ENCODE measurements at regions not wholly inside any gene's neighbourhood (a gene's known extent, or its start where the extent isn't known, plus 50 kb on each side); places are given as distances from the start of the nearest gene placed in this dataset.

DNA sequence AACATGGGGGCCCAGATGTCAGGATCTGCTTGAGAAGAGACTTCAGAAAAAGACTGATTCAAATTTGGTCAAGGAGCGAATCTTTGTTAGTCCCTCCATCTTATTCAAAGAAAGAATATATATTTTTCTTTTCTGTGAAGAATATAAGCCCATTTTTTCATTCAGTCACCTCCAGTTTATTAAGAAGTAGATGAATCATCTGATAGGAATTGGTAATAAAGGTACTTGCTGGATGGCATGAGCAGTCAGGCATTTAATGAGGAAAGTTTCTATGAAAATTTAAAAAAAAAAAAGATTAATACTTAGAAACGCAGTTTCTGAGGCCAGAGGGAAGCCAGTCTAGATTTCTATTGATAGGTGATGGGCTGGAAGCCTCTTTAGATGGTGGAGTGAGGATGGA lies 373.1 kb upstream of the SMC2 start:
- no TSS peak for BruUV-seq (replicated peaks)
- H3K27me3 ChIP-seq (ENCODE audit: insufficient read depth, low read length), result no peaks in the 10 kb centered on the region
- RAD21 ChIA-PET (ENCODE audit: low non-redundant PET in 1 of 2, low total read pairs in 2 of 2, uncharacterized antibody in 2 of 2, unreplicated experiment in 2 of 2), result no interaction called here
- DNase-seq (ENCODE audit: low read depth, low spot score) (no peak), ATAC-seq (no peak)
- no peak overlapping the region for H3K4me3 ChIP-seq (replicated peaks in 1 of 2; ENCODE audit: low read depth in 1 of 2, low read length in 2 of 2)
- no peaks in the 10 kb centered on the region for H3K36me3 ChIP-seq (ENCODE audit: control insufficient read depth in 1 of 2, insufficient read depth in 2 of 2, low read length in 2 of 2)
- POLR2A ChIA-PET, result no interaction called here
- H3K4me2 ChIP-seq (ENCODE audit: low read length), result no peak overlapping the region
- CTCF ChIA-PET, result no interaction called here
- no peak for TF ChIP-seq SIN3A (IDR thresholded peaks at IDR 0.05; ENCODE audit: low read depth)
- TF ChIP-seq SP1 (IDR thresholded peaks at IDR 0.05; ENCODE audit: low read depth), result no peak
- no peak for TF ChIP-seq EGR1 (IDR thresholded peaks at IDR 0.05; ENCODE audit: low read depth)
- no peak for TF ChIP-seq CBX3 (IDR thresholded peaks at IDR 0.05; ENCODE audit: low read depth)
- TF ChIP-seq, protein P1, sequence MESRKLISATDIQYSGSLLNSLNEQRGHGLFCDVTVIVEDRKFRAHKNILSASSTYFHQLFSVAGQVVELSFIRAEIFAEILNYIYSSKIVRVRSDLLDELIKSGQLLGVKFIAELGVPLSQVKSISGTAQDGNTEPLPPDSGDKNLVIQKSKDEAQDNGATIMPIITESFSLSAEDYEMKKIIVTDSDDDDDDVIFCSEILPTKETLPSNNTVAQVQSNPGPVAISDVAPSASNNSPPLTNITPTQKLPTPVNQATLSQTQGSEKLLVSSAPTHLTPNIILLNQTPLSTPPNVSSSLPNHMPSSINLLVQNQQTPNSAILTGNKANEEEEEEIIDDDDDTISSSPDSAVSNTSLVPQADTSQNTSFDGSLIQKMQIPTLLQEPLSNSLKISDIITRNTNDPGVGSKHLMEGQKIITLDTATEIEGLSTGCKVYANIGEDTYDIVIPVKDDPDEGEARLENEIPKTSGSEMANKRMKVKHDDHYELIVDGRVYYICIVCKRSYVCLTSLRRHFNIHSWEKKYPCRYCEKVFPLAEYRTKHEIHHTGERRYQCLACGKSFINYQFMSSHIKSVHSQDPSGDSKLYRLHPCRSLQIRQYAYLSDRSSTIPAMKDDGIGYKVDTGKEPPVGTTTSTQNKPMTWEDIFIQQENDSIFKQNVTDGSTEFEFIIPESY (IDR thresholded peaks at IDR 0.05; ENCODE audit: extremely low read depth, insufficient replicate concordance, low read length), result no peak
- no peak for TF ChIP-seq ELF1 (IDR thresholded peaks at IDR 0.05; ENCODE audit: borderline replicate concordance, low read depth)
- intact Hi-C loops (cut with micrococcal nuclease), result no loop called here
- no peaks in the 10 kb centered on the region for H3K9me2 ChIP-seq (ENCODE audit: insufficient read depth)
- H3K9ac ChIP-seq (ENCODE audit: low read length), result no peak overlapping the region
- no peaks in the 10 kb centered on the region for H3K79me2 ChIP-seq (ENCODE audit: insufficient read depth, low read length)
- no peaks in the 10 kb centered on the region for H4K20me1 ChIP-seq (ENCODE audit: insufficient read depth)
- peaks cover 0 to 12% of the 10 kb centered on the region in 2 experiments; a peak in 2 of 4 replicates for H3K9me3 ChIP-seq (ENCODE audit: control insufficient read depth in 1 of 2, insufficient read depth in 1 of 2, low read depth in 1 of 2, low read length in 2 of 2)
- no peaks in the 10 kb centered on the region for H3K4me1 ChIP-seq (ENCODE audit: control insufficient read depth in 1 of 2, insufficient read depth in 2 of 2, low read length in 2 of 2)
- H2AFZ ChIP-seq (ENCODE audit: low read depth, low read length, poor library complexity, severe bottlenecking), result no peak overlapping the region
- no peak overlapping the region for H3K27ac ChIP-seq (ENCODE audit: low read depth, low read length)

DNA sequence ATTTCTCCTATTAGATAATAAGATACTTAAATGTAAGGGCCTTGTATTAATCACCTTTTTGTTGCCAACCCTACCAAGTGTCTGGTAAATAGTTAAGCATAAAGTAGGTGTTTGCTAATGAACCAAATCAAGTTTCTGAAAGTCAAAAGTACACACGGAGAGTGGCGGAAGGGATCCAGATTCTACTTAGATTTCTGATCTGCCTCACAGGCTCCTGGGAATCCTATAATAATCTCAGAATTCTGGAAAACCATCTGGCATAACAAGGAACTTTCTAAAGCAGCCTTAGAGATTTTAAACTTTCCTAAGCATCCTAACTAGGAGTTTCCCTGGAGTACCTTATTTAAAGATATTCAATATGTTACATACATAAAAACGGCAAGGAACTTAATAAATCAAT lies 363.2 kb upstream of the SMC2 start:
- Histone ChIP-seq H3K4me1 (ENCODE audit: control insufficient read depth in 1 of 2, insufficient read depth in 2 of 2, low read length in 2 of 2) (no peaks in the 10 kb centered on the region), H3K4me2 (ENCODE audit: low read length) (no peak overlapping the region), H3K27me3 (ENCODE audit: insufficient read depth, low read length) (no peaks in the 10 kb centered on the region), H3K9me3 (ENCODE audit: control insufficient read depth in 1 of 2, insufficient read depth in 1 of 2, low read depth in 1 of 2, low read length in 2 of 2) (peaks cover under 1 to 7% of the 10 kb centered on the region in 2 experiments; a peak in 2 of 4 replicates), H3K9me2 (ENCODE audit: insufficient read depth) (no peaks in the 10 kb centered on the region), H3K9ac (ENCODE audit: low read length) (no peak overlapping the region), H3K36me3 (ENCODE audit: control insufficient read depth in 1 of 2, insufficient read depth in 2 of 2, low read length in 2 of 2) (no peaks in the 10 kb centered on the region), H3K79me2 (ENCODE audit: insufficient read depth, low read length) (no peaks in the 10 kb centered on the region), H2AFZ (ENCODE audit: low read depth, low read length, poor library complexity, severe bottlenecking) (no peak overlapping the region), H3K27ac (ENCODE audit: low read depth, low read length) (no peak overlapping the region), H3K4me3 (replicated peaks in 1 of 2; ENCODE audit: low read depth in 1 of 2, low read length in 2 of 2) (no peak overlapping the region), H4K20me1 (ENCODE audit: insufficient read depth) (no peaks in the 10 kb centered on the region)
- POLR2A ChIA-PET, result no interaction called here
- RAD21 ChIA-PET (ENCODE audit: low non-redundant PET in 1 of 2, low total read pairs in 2 of 2, uncharacterized antibody in 2 of 2, unreplicated experiment in 2 of 2), result no interaction called here
- no TSS peak for BruUV-seq (replicated peaks)
- no peak for TF ChIP-seq EZH2phosphoT487 (IDR thresholded peaks at IDR 0.05; ENCODE audit: borderline replicate concordance)
- TF ChIP-seq, protein P1 (IDR thresholded peaks at IDR 0.05; ENCODE audit: extremely low read depth, insufficient replicate concordance, low read length), result no peak
- no peak for TF ChIP-seq YY1 (IDR thresholded peaks at IDR 0.05; ENCODE audit: extremely low read depth, insufficient replicate concordance, low read depth, low read length)
- no peak for TF ChIP-seq ZNF274 (IDR thresholded peaks at IDR 0.05; ENCODE audit: low read depth, low read length)
- no peak for TF ChIP-seq FOSL1 (IDR thresholded peaks at IDR 0.05; ENCODE audit: low read depth)
- TF ChIP-seq EGR1 (IDR thresholded peaks at IDR 0.05; ENCODE audit: low read depth), result no peak
- TF ChIP-seq SIN3A (IDR thresholded peaks at IDR 0.05; ENCODE audit: low read depth), result no peak
- no peak for TF ChIP-seq CEBPB (IDR thresholded peaks at IDR 0.05; ENCODE audit: low read depth)
- TF ChIP-seq RAD21 (IDR thresholded peaks at IDR 0.05; ENCODE audit: low read depth), result no peak
- TF ChIP-seq JUND (IDR thresholded peaks at IDR 0.05), result no peak
- TF ChIP-seq SP1 (IDR thresholded peaks at IDR 0.05; ENCODE audit: low read depth), result no peak
- TF ChIP-seq, protein P2, sequence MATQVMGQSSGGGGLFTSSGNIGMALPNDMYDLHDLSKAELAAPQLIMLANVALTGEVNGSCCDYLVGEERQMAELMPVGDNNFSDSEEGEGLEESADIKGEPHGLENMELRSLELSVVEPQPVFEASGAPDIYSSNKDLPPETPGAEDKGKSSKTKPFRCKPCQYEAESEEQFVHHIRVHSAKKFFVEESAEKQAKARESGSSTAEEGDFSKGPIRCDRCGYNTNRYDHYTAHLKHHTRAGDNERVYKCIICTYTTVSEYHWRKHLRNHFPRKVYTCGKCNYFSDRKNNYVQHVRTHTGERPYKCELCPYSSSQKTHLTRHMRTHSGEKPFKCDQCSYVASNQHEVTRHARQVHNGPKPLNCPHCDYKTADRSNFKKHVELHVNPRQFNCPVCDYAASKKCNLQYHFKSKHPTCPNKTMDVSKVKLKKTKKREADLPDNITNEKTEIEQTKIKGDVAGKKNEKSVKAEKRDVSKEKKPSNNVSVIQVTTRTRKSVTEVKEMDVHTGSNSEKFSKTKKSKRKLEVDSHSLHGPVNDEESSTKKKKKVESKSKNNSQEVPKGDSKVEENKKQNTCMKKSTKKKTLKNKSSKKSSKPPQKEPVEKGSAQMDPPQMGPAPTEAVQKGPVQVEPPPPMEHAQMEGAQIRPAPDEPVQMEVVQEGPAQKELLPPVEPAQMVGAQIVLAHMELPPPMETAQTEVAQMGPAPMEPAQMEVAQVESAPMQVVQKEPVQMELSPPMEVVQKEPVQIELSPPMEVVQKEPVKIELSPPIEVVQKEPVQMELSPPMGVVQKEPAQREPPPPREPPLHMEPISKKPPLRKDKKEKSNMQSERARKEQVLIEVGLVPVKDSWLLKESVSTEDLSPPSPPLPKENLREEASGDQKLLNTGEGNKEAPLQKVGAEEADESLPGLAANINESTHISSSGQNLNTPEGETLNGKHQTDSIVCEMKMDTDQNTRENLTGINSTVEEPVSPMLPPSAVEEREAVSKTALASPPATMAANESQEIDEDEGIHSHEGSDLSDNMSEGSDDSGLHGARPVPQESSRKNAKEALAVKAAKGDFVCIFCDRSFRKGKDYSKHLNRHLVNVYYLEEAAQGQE (IDR thresholded peaks at IDR 0.05; ENCODE audit: low read depth), result no peak
- no peak for ATAC-seq
- no peak for DNase-seq (ENCODE audit: low read depth, low spot score)
- CTCF ChIA-PET, result no interaction called here
- intact Hi-C loops (cut with micrococcal nuclease), result no loop called here
